DMS153 (cell line): ENCODE measurements at regions not wholly inside any gene's neighbourhood (a gene's known extent, or its start where the extent isn't known, plus 50 kb on each side); places are given as distances from the start of the nearest gene placed in this dataset.
"Not testable (repeated sequence)": the region's sequence is repeated elsewhere in the genome, so short reads cannot be mapped to it uniquely, and the experiment has no call there.

Experiments used
- DNase-seq: peaks from one replicate; lab custom pipeline; 2025; lab: John Stamatoyannopoulos, UW

- DNase-seq: not testable (repeated sequence)
These were observed 278.8 kb downstream of the FAM47B start for GRCh38 chrX:35221391-35221790.

- DNase-seq: no peak
These were observed 301.6 kb downstream of the FAM47B start for GRCh38 chrX:35244088-35244741.

GRCh38 chrX:35244796-35245508 lies 302.4 kb downstream of the FAM47B start:
- no peak for DNase-seq

GRCh38 chrX:35251226-35251625 lies 308.6 kb downstream of the FAM47B start:
- no peak for DNase-seq

DNA sequence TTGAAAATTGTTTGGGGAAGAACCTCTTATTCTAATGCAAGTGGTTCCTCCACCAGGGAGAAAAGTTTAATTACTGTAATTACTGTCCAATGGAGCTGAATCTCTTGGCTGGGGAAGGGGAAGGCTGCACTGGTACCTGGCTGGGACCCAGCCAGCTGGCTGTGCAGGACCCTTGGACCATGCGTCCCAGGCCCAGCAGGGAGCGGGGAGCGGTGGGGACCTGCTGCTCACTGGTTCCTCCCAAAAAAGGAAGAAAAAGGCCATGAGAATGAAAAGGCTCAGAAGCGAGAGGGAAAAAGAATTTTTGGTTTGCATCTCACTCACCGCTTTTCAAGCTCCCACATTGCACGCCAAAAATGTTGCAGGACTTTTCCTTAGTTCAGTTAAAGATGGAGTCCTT lies 333.5 kb downstream of the FAM47B start:
- DNase-seq: no peak

DNA sequence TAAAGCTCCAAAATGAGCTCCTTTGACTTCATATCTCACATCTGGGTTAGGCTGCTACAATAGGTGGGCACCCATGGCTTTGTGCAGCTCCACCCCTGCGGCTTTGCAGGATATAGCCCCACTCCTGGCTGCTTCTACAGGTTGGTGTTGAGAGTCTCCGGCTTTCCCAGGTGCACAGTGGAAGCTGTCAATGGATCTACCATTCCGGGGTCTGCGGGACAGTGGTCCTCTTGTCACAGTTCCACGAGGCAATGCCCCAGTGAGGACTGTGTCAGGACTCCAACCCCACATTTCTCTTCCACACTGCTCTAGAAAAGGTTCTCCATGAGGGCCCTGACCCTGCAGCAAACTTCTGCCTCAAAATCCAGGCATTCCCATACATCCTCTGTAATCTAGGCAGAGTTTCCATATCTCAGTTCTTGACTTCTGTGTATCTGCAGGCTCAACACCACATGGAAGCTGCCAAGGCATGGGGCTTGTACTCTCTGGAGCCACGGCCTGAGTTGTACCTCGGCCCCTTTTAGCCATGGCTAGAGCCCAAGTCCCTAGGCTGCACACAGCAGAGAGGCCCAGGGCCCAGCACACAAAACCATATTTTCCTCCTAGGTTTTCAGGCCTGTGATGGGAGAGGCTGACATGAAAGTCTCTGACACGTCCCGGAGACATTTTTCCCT lies 342.8 kb downstream of the FAM47B start:
- DNase-seq: no peak

GRCh38 chrX:35288657-35289056 lies 346.1 kb downstream of the FAM47B start:
- DNase-seq: no peak

DNA sequence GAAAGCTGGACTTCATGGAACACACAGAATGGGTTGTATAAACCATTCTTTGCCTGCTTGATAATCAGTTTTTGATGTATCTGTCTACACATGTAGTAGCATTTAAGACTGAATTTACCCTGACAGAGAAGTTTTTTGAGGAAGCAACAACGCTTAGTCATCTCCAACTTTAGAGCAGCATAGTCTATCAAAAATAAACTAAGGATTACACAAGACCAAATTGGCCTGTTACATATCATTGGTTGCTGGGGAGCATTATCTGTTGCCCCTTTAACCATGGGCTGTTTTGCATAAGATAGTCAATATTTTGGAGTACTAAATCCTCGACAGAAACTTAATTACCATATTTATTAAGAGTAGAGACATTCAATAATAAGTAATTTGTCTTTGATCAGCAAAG lies 347.4 kb downstream of the FAM47B start:
- DNase-seq: no peak

DNA sequence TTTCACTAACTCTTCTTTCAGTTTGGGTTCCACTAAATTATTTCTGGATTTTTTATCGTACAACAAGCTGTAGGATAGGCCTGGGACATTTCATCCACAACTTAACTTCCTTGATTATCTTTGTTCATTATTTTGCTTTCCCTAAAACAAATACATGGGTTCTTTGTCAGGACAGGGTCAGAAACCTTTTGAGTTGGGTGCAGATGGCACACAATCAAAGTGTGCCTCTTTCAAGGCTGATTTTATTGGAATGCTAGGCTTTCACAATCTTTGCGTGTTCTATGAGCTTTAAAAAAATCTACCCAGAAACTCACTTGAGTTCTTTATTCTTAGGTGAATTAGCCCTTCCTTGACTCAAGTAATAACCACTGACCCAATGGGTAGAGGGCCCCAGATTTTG lies 348.4 kb downstream of the FAM47B start:
- DNase-seq: no peak

- DNase-seq: no peak
These were observed 349.9 kb downstream of the FAM47B start for GRCh38 chrX:35292522-35292921.

- not testable (repeated sequence) for DNase-seq
These were observed 362.4 kb downstream of the FAM47B start for GRCh38 chrX:35305037-35305436.

- DNase-seq: no peak
These were observed 397.2 kb downstream of the FAM47B start for GRCh38 chrX:35339796-35340195.

DNA sequence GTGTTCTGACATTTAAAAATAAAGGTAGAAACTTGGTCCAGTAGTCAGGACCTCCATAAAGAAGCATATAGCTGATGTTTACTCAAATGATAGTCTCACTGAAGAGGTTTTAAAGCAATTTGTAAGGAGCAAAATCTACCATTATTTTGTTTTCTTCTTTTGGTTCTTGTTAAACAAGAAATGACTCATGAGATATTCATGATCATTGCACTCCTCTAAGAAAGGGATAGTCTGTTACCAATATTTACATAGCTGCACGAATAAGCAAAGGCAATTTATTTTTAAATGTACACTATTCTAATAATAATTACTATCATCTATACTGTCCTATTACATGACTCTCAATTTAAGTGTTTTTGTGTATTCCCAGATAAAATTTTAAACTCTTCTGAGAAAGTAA lies 397.9 kb downstream of the FAM47B start:
- DNase-seq: no peak

GRCh38 chrX:35351212-35351611 lies 408.6 kb downstream of the FAM47B start:
- no peak for DNase-seq

- DNase-seq: no peak
These were observed 409.3 kb downstream of the FAM47B start for GRCh38 chrX:35351795-35352483.

GRCh38 chrX:35357656-35358055 lies 415.1 kb downstream of the FAM47B start:
- no peak for DNase-seq

GRCh38 chrX:35362866-35363265 lies 420.3 kb downstream of the FAM47B start:
- no peak for DNase-seq

DNA sequence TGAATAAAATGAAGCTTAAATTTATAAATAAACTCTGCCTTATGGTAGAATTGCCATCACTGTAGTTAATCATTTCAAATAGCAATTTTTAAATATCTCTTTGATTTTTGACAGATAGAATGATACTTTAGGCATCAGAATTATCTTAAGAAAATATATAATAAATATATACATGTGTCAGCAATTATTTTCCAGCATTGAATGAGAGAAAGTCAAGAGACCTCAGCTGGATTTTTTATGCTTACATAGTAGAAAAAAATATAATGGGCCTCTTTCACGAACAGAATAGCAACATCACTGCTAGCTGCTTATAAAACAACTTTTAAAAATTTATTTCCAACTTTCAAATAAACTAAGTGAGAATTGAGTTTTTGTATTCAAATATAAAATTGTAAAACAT lies 424.0 kb upstream of the MAGEB16 start:
- no peak for DNase-seq

DNA sequence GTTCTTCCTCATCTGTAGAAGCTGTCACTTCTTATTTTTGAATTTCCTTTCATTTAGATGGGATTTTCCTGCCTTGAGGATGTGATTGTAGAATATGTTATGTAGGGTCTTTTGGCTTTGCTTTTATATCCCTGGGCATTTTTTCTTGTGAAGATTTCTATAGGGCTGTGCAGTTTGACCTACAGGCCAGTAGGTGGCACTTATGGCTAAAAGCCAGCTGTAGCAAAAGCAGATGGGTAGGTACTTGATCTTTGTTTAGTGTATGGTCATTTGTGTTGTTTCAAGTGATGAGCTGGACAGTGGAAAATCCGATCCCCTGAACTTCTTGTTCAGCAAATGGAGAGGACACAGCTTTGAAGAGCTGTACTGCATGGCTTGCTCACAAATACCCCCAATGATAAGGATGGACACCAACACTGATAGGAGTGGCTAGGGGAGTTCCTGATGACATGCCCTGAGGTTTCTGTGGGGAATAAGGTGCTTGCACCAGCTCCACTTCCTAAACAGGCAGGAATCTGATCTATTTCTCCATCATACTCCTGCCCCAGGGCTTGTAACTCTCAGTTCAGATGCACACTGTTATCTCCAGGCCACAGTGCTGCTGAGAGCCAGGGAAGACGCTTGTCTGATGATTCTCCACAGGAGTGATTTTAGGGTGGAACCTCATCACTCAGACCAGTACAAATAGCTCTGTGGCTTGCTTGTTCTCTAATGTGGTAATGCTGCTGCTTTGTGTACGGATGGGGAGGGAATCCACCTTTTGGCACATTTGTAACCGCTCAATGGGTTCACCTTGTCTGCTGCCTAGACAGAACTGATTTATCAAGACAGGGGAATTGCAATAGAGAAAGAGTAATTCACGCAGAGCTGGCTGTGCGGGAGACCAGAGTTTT lies 417.1 kb upstream of the MAGEB16 start:
- peak; percentile 5 for DNase-seq

- not testable (repeated sequence) for DNase-seq
These were observed 416.4 kb upstream of the MAGEB16 start for GRCh38 chrX:35381709-35382108.

GRCh38 chrX:35382966-35383365 lies 415.2 kb upstream of the MAGEB16 start:
- DNase-seq: no peak

DNA sequence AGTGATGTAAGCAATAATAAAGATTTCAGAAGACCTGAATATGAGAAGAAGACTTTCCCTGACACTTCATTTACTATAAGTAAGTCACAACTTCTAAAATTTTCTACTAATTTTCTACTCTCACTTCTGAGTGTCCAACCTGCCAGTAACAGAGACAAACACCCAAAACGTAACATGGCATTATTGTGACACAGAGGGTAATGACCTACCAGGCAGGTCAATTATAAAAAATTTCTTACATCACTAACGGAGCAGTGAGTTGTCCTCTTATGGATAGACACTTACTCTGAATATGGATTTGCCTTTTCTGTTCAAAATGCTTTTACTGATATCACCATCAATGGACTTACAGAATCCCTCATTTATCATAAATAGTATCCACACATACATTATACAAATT lies 405.9 kb upstream of the MAGEB16 start:
- DNase-seq: no peak
